ENCODE measurements at regions not wholly inside any gene's neighbourhood (a gene's known extent, or its start where the extent isn't known, plus 50 kb on each side); places are given as distances from the start of the nearest gene placed in this dataset.

GRCh38 chr6:5898563-5898962, 108.2 kb downstream of the NRN1 start:
- H3K4me3 ChIP-seq (ENCODE audit: low read depth, low read length): no peak overlapping the region
- 0 out of 2 replicates have a peak, but pooled peaks have one; percentile 20 for TF ChIP-seq CTCF (IDR thresholded peaks at IDR 0.05; ENCODE audit: borderline replicate concordance, insufficient read depth, low read depth, low read length)

DNA sequence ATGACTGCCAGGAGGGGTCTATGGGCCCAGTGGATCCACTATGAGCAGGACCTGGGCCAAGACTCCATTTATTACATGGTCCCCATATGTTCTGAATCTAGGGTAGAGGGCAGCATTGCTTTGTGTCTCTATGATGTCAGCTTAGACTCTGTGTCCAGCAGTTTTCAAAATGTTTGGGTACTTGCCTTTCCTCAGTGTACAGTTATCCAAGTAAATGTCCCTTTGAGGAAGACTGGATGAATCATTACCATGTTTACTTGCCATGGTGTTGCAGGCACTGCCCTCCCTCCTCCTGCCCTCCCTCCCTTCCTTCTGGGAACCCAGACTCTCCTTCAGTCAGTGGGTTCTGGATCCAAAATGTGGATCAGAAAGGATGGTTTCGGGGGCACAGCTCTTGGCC, 108.6 kb downstream of the NRN1 start:
- TF ChIP-seq CTCF (IDR thresholded peaks at IDR 0.05; ENCODE audit: borderline replicate concordance, insufficient read depth, low read depth, low read length): no peak
- H3K4me3 ChIP-seq (ENCODE audit: low read depth, low read length): no peak overlapping the region

DNA sequence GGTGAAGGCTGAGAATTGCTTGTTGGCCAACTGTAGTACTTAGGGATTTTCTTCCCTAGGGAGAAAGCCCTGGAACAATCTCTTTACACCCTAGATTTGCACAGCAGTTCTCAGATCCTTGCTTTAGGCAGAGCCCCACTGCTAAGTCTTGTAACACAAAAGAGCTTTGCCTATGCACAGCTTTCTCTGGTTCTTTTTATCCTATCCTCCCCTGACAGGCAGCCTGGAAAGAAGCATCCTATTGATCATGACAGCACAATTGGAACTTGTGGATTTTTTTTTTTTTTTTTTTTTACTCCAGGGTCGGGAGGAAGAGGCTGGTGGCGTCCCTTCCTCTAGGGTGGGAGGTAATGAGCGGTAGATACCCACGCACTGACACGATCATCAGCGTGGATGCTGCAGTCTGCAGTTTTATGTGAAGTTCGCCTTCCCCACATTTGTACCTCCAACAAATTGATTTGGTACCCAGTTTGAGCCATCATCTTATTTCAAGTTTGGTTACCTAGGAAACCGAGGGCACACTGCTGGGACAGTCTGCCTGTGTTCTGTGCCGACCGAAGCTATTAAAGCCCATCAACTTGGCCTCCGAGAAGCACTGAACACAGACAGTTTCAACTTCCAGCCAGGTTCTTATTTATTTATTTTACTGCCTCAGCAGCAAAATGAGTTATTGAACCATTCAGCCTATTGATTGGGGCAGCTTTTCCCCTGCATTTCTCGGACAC, 110.1 kb downstream of the NRN1 start:
- no peak for TF ChIP-seq CTCF (IDR thresholded peaks at IDR 0.05; ENCODE audit: borderline replicate concordance, insufficient read depth, low read depth, low read length)
- no peak overlapping the region for H3K4me3 ChIP-seq (ENCODE audit: low read depth, low read length)

GRCh38 chr6:5894357-5894756, 112.4 kb downstream of the NRN1 start:
- no peak for TF ChIP-seq CTCF (IDR thresholded peaks at IDR 0.05; ENCODE audit: borderline replicate concordance, insufficient read depth, low read depth, low read length)
- H3K4me3 ChIP-seq (ENCODE audit: low read depth, low read length): no peak overlapping the region

GRCh38 chr6:5893295-5893694, 113.4 kb downstream of the NRN1 start:
- TF ChIP-seq CTCF (IDR thresholded peaks at IDR 0.05; ENCODE audit: borderline replicate concordance, insufficient read depth, low read depth, low read length): no peak

DNA sequence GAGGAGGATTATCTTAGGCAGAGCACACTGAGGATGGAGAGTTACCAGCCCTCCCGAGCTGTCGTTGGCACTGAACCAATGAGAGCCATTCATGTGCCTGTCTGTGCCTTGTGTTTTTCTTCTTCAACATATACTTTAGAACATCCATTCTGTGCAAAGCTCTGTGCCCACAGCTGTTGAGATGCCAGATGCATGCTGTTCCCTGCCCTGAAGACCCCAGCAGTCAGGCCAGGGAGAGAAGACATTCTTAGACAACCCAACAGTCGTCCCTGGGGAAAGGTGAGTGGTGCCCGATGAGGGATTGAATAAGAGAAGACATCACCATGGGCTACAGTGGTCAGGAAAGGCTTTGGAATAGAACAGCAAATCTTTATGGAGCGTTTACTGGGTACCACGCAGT, 114.1 kb downstream of the NRN1 start:
- TF ChIP-seq CTCF (IDR thresholded peaks at IDR 0.05; ENCODE audit: borderline replicate concordance, insufficient read depth, low read depth, low read length): no peak
- no peak overlapping the region for H3K4me3 ChIP-seq (ENCODE audit: low read depth, low read length)

More at GRCh38 chr6:5893295-5893694, 113.4 kb downstream of the NRN1 start:
- no peak overlapping the region for H3K4me3 ChIP-seq (ENCODE audit: low read depth, low read length)

- TF ChIP-seq CTCF (IDR thresholded peaks at IDR 0.05; ENCODE audit: borderline replicate concordance, insufficient read depth, low read depth, low read length): no peak
Measured at GRCh38 chr6:5878792-5879191, 127.9 kb downstream of the NRN1 start.

More at GRCh38 chr6:5878792-5879191, 127.9 kb downstream of the NRN1 start:
- no peak overlapping the region for H3K4me3 ChIP-seq (ENCODE audit: low read depth, low read length)
